CD4-positive, alpha-beta T cell treated with Interferon alpha-2 for 1 hour (primary cell): ENCODE measurements at regions not wholly inside any gene's neighbourhood (a gene's known extent, or its start where the extent isn't known, plus 50 kb on each side); places are given as distances from the start of the nearest gene placed in this dataset.
A peak's percentile ranks its signal among the peaks of the same experiment; 100 is the strongest.
"Not testable (repeated sequence)": the region's sequence is repeated elsewhere in the genome, so short reads cannot be mapped to it uniquely, and the experiment has no call there.

ENCODE experiments used
- DNase-seq, 2 donors: peaks; one replicate each; pipeline ENCODE4 v3.0.0-alpha.2; 2020 to 2022

- no peak for DNase-seq
These were observed 124.9 kb downstream of the METRNL start for GRCh38 chr17:83204230-83204725.

GRCh38 chr17:83204736-83205386 lies 125.5 kb downstream of the METRNL start:
- DNase-seq: not testable (repeated sequence)

GRCh38 chr17:83205387-83206035 lies 126.1 kb downstream of the METRNL start:
- peak; percentile 75 to 80 for DNase-seq

GRCh38 chr17:83206036-83206394 lies 126.6 kb downstream of the METRNL start:
- not testable (repeated sequence) for DNase-seq

- not testable (repeated sequence) for DNase-seq
These were observed 127.6 kb downstream of the METRNL start for GRCh38 chr17:83206819-83207588.

- DNase-seq: peak in 1 of 2 donors; percentile 26
These were observed 167.6 kb downstream of the METRNL start for GRCh38 chr17:83247001-83247400.
